NCI-H128 (cell line): ENCODE measurements at regions not wholly inside any gene's neighbourhood (a gene's known extent, or its start where the extent isn't known, plus 50 kb on each side); places are given as distances from the start of the nearest gene placed in this dataset.
"Not testable (repeated sequence)": the region's sequence is repeated elsewhere in the genome, so short reads cannot be mapped to it uniquely, and the experiment has no call there.

Experiments
- DNase-seq: peaks from one replicate; lab custom pipeline; 2025; ENCODE audit not compliant: unreplicated experiment; lab: John Stamatoyannopoulos, UW

GRCh38 chr6:27547157-27548075, 74.5 kb upstream of the ZNF184 start:
- no peak for DNase-seq

GRCh38 chr6:27546522-27546921, 73.6 kb upstream of the ZNF184 start:
- DNase-seq = no peak

- no peak for DNase-seq
Observed at GRCh38 chr6:27545271-27546046, 72.6 kb upstream of the ZNF184 start.

- DNase-seq = no peak
Observed at GRCh38 chr6:27544612-27545260, 71.8 kb upstream of the ZNF184 start.

- not testable (repeated sequence) for DNase-seq
Observed at GRCh38 chr6:27544135-27544534, 71.2 kb upstream of the ZNF184 start.

- no peak for DNase-seq
Observed at GRCh38 chr6:27542485-27542884, 69.6 kb upstream of the ZNF184 start.

GRCh38 chr6:27541933-27542297, 69.0 kb upstream of the ZNF184 start:
- no peak for DNase-seq

GRCh38 chr6:27541212-27541932, 68.5 kb upstream of the ZNF184 start:
- DNase-seq = no peak

GRCh38 chr6:27539551-27539950, 66.6 kb upstream of the ZNF184 start:
- no peak for DNase-seq

GRCh38 chr6:27532820-27533538, 60.1 kb upstream of the ZNF184 start:
- DNase-seq = no peak

- no peak for DNase-seq
Observed at GRCh38 chr6:27531772-27532459, 59.0 kb upstream of the ZNF184 start.

- not testable (repeated sequence) for DNase-seq
Observed at GRCh38 chr6:27529796-27530195, 56.9 kb upstream of the ZNF184 start.

GRCh38 chr6:27528714-27529113, 55.8 kb upstream of the ZNF184 start:
- no peak for DNase-seq
